Upper lobe of left lung (tissue), 6 donors: ENCODE measurements at regions not wholly inside any gene's neighbourhood (a gene's known extent, or its start where the extent isn't known, plus 50 kb on each side); places are given as distances from the start of the nearest gene placed in this dataset.

ENCODE experiments used
- ATAC-seq, 2 donors: fragments of 200-7000 bp; cut with Tn5 transposase; one replicate each; pipeline ENCODE4 v1.9.1; 2022; ENCODE audit warnings: mild to moderate bottlenecking in 2 of 2, moderate library complexity in 2 of 2; ENCODE audit not compliant: low FRiP score in 2 of 2
- DNase-seq, 2 donors: peaks; one replicate each; pipeline ENCODE4 v3.0.0-alpha.2; 2019 to 2020
- H3K27ac ChIP-seq, 4 donors: fragments of 200-600 bp; sonication (generic); one replicate each; pipeline ENCODE4 v1.5.1; 2016 to 2019
- H3K27me3 ChIP-seq, 4 donors: fragments of 200-600 bp; sonication (generic); one replicate each; pipeline ENCODE4 v1.5.1; 2017 to 2019
- H3K36me3 ChIP-seq, 4 donors: fragments of 200-600 bp; sonication (generic); one replicate each; pipeline ENCODE4 v1.5.1; 2016 to 2019
- H3K4me1 ChIP-seq, 4 donors: fragments of 200-600 bp; sonication (generic); one replicate each; pipeline ENCODE4 v1.5.1; 2018 to 2019
- H3K4me3 ChIP-seq, 4 donors: fragments of 200-600 bp; sonication (generic); one replicate each; pipeline ENCODE4 v1.5.1; 2017 to 2019; ENCODE audit warnings: mild to moderate bottlenecking in 2 of 4, moderate library complexity in 1 of 4
- H3K9me3 ChIP-seq, 4 donors: fragments of 200-600 bp; sonication (generic); one replicate each; pipeline ENCODE4 v1.5.1; 2018 to 2019
- CTCF ChIP-seq, 6 experiments: fragments of 450-650 bp in 4 of 6; fragments of 200-600 bp in 2 of 6; sonication (generic) in 2 of 6; IDR thresholded peaks; one replicate each; pipeline ENCODE4 v1.5.1; 2016 to 2019; ENCODE audit warnings: antibody characterized with exemption in 6 of 6
- EP300 ChIP-seq, 4 donors: sonication (generic); formaldehyde crosslinking; IDR thresholded peaks; one replicate each; pipeline ENCODE4 v1.5.1; 2017; ENCODE audit warnings: antibody characterized with exemption in 4 of 4, control low read depth in 2 of 4
- POLR2A ChIP-seq, 4 donors: fragments of 450-650 bp; IDR thresholded peaks; one replicate each; pipeline ENCODE4 v1.5.1; 2016 to 2017; ENCODE audit warnings: antibody characterized with exemption in 4 of 4, mild to moderate bottlenecking in 2 of 4
- POLR2AphosphoS5 ChIP-seq, 2 donors: sonication (generic); formaldehyde crosslinking; IDR thresholded peaks; one replicate each; pipeline ENCODE4 v1.5.1; 2017; ENCODE audit warnings: antibody characterized with exemption in 2 of 2
- WGBS, 2 donors: methylation state at CpG; one replicate each; pipeline ENCODE4 v1.1.5; 2017 to 2018; 5-methylcytosine and 5-hydroxymethylcytosine counted together
- donor health status: DM: no; HTN: no; CAD: no; lungs with moderate emphysema.
- donor health status: DM: no; HTN: yes; CAD: no; lungs with severe emphysema.

- ATAC-seq, result peak in 1 of 2 donors; percentile 14
- no peak for DNase-seq
- Histone ChIP-seq H3K9me3 (no peaks in the 10 kb centered on the region), H3K27ac (no peak overlapping the region), H3K36me3 (no peaks in the 10 kb centered on the region), H3K4me1 (peaks cover 0 to 2% (median 0%) of the 10 kb centered on the region in 4 donors), H3K27me3 (no peaks in the 10 kb centered on the region), H3K4me3 (no peak overlapping the region)
- no peak for TF ChIP-seq EP300 (IDR thresholded peaks at IDR 0.05)
- TF ChIP-seq POLR2A (IDR thresholded peaks at IDR 0.05), result no peak
- TF ChIP-seq CTCF (IDR thresholded peaks at IDR 0.05), result no peak
- 50 to 57% methylated on average over 6 of the region's 6 CpGs for WGBS, 2 donors
Observed at GRCh38 chr13:21897161-21897560, 226.3 kb downstream of the FGF9 start.

- DNase-seq (no peak), ATAC-seq (no peak)
- H3K4me3 ChIP-seq, result no peak overlapping the region
- no peaks in the 10 kb centered on the region for H3K9me3 ChIP-seq
- no peak overlapping the region for H3K27ac ChIP-seq
- H3K36me3 ChIP-seq, result no peaks in the 10 kb centered on the region
- 72 to 81% methylated on average over 4 of the region's 4 CpGs for WGBS, 2 donors
- TF ChIP-seq POLR2A (IDR thresholded peaks at IDR 0.05), result no peak
- TF ChIP-seq CTCF (IDR thresholded peaks at IDR 0.05), result no peak
- no peak for TF ChIP-seq EP300 (IDR thresholded peaks at IDR 0.05)
- no peak for TF ChIP-seq POLR2AphosphoS5 (IDR thresholded peaks at IDR 0.05)
- H3K4me1 ChIP-seq, result peaks cover 0 to 2% (median 0%) of the 10 kb centered on the region in 4 donors
- no peaks in the 10 kb centered on the region for H3K27me3 ChIP-seq
Observed at GRCh38 chr13:21898459-21898858, 227.6 kb downstream of the FGF9 start.

GRCh38 chr13:21898945-21899344 lies 228.1 kb downstream of the FGF9 start:
- TF ChIP-seq POLR2AphosphoS5 (IDR thresholded peaks at IDR 0.05) (no peak), POLR2A (IDR thresholded peaks at IDR 0.05) (no peak), CTCF (IDR thresholded peaks at IDR 0.05) (no peak), EP300 (IDR thresholded peaks at IDR 0.05) (no peak)
- no peaks in the 10 kb centered on the region for H3K36me3 ChIP-seq
- H3K4me3 ChIP-seq, result no peak overlapping the region
- no peaks in the 10 kb centered on the region for H3K27me3 ChIP-seq
- no peaks in the 10 kb centered on the region for H3K9me3 ChIP-seq
- peaks cover 0 to 2% (median 0%) of the 10 kb centered on the region in 4 donors for H3K4me1 ChIP-seq
- ATAC-seq (no peak), DNase-seq (no peak)
- H3K27ac ChIP-seq, result no peak overlapping the region
- WGBS, 2 donors, result 58 to 85% methylated on average over 5 to 7 of the region's 7 CpGs

- Histone ChIP-seq H3K4me1 (peaks cover 0 to 2% (median 0%) of the 10 kb centered on the region in 4 donors), H3K4me3 (no peak overlapping the region), H3K27ac (peak overlapping the region in 1 of 4 donors; percentile 11), H3K27me3 (no peaks in the 10 kb centered on the region), H3K9me3 (no peaks in the 10 kb centered on the region), H3K36me3 (no peaks in the 10 kb centered on the region)
- ATAC-seq, result no peak
- no peak for DNase-seq
- 79 to 85% methylated on average over 2 of the region's 2 CpGs for WGBS, 2 donors
- TF ChIP-seq POLR2A (IDR thresholded peaks at IDR 0.05), result no peak
- TF ChIP-seq CTCF (IDR thresholded peaks at IDR 0.05), result no peak
- no peak for TF ChIP-seq POLR2AphosphoS5 (IDR thresholded peaks at IDR 0.05)
- TF ChIP-seq EP300 (IDR thresholded peaks at IDR 0.05), result no peak
Observed at GRCh38 chr13:21901336-21901735, 230.5 kb downstream of the FGF9 start.
